Stomach (tissue), 8 donors: ENCODE measurements at regions not wholly inside any gene's neighbourhood (a gene's known extent, or its start where the extent isn't known, plus 50 kb on each side); places are given as distances from the start of the nearest gene placed in this dataset.
"Not testable (repeated sequence)": the region's sequence is repeated elsewhere in the genome, so short reads cannot be mapped to it uniquely, and the experiment has no call there.

Source experiments
- DNase-seq, 2 donors: peaks; one replicate each; pipeline versions ENCODE4 v3.0.0 to v3.0.0-alpha.2; 2013 to 2019
- H3K27ac ChIP-seq, 5 donors: fragments of 200-600 bp in 4 of 5; sonication (generic) in 4 of 5; one replicate each; pipeline ENCODE4 v1.5.1; 2013 to 2019; ENCODE audit warnings: mild to moderate bottlenecking in 1 of 5, moderate library complexity in 1 of 5
- H3K27me3 ChIP-seq, 3 donors: fragments of 200-600 bp; sonication (generic); one replicate each; pipeline ENCODE4 v1.5.1; 2017 to 2019; ENCODE audit warnings: mixed run types in 1 of 3
- H3K36me3 ChIP-seq, 4 donors: fragments of 200-600 bp; sonication (generic); 1 replicate in 3 of 4; 2 replicates in 1 of 4; pipeline ENCODE4 v1.5.1; 2016 to 2019
- H3K4me1 ChIP-seq, 4 donors: fragments of 200-600 bp; sonication (generic); one replicate each; pipeline ENCODE4 v1.5.1; 2016 to 2019
- H3K4me3 ChIP-seq, 4 donors: fragments of 200-600 bp; sonication (generic) in 3 of 4; one replicate each; pipeline ENCODE4 v1.5.1; 2016 to 2019; ENCODE audit warnings: mild to moderate bottlenecking in 1 of 4
- H3K9me3 ChIP-seq, 4 donors: fragments of 200-600 bp; sonication (generic); one replicate each; pipeline ENCODE4 v1.5.1; 2016 to 2019
- EP300 ChIP-seq: sonication (generic); formaldehyde crosslinking; IDR thresholded peaks from one replicate; pipeline ENCODE4 v1.6.1; 2017; ENCODE audit warnings: antibody characterized with exemption
- POLR2A ChIP-seq, 4 donors: fragments of 450-650 bp; IDR thresholded peaks; one replicate each; pipeline ENCODE4 v1.6.1; 2016; ENCODE audit warnings: antibody characterized with exemption in 4 of 4, control low read depth in 2 of 4, mild to moderate bottlenecking in 1 of 4, moderate library complexity in 1 of 4
- POLR2AphosphoS5 ChIP-seq, 3 donors: sonication (generic); formaldehyde crosslinking; IDR thresholded peaks; one replicate each; pipeline ENCODE4 v1.6.1; 2016; ENCODE audit warnings: antibody characterized with exemption in 3 of 3
- WGBS, 5 donors: extraction: QIAGEN DNeasy Blood & Tissue Kit in 3 of 5; methylation state at CpG; one replicate each; pipeline versions ENCODE4 v1.1.5 to v1.1.7; 2013 to 2018; 5-methylcytosine and 5-hydroxymethylcytosine counted together
- intact Hi-C: fragments of 100-400 bp; cut with DNase I; formaldehyde crosslinking; loops from one replicate; pipeline ENCODE4 v1.15.1; 2023; ENCODE audit warnings: low total_unique reads
- TF ChIP-seq, protein P1 (sequence below), 7 experiments: fragments of 450-650 bp in 4 of 7; fragments of 200-600 bp in 3 of 7; sonication (generic) in 3 of 7; IDR thresholded peaks; one replicate each; pipeline ENCODE4 v1.5.1; 2016 to 2019; ENCODE audit warnings: antibody characterized with exemption in 7 of 7, control low read depth in 2 of 7, mild to moderate bottlenecking in 1 of 7
- donor health status: healthy with polysubstance abuse.
- donor health status: Bipolar disorder and iron deficiency.
- donor health status: healthy.

DNA sequence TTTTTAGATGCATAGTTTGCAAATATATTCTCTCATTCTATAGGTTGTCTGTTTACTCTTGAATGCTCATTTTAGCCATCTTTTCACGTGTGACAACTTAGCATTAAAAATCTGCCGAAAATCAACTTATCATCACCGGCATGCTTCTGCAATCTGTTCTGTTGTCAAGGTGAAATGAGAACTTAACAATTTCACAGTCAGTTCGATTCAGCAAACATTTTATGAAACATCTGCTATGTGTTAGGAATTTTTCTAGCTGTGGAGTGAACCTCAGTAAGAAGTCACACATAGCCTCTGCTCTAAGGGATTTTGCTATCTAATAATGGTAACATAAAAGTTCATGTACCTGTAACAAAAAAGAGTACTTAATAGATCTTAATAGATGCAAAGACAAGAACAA lies 256.1 kb downstream of the ZWINT start:
- Histone ChIP-seq H3K4me3 (no peak overlapping the region), H3K36me3 (no peaks in the 10 kb centered on the region), H3K27me3 (no peaks in the 10 kb centered on the region), H3K4me1 (no peaks in the 10 kb centered on the region), H3K27ac (no peak overlapping the region), H3K9me3 (peaks cover 0 to 15% (median 8%) of the 10 kb centered on the region in 4 donors)
- WGBS, 5 donors = 69 to 76% (median 74%) methylated on average over 4 of the region's 4 CpGs
- intact Hi-C loops = no loop called here
- DNase-seq = no peak
- no peak for TF ChIP-seq POLR2A (IDR thresholded peaks at IDR 0.05)
- no peak for TF ChIP-seq EP300
- no peak for TF ChIP-seq POLR2AphosphoS5 (IDR thresholded peaks at IDR 0.05)
- TF ChIP-seq, protein P1, sequence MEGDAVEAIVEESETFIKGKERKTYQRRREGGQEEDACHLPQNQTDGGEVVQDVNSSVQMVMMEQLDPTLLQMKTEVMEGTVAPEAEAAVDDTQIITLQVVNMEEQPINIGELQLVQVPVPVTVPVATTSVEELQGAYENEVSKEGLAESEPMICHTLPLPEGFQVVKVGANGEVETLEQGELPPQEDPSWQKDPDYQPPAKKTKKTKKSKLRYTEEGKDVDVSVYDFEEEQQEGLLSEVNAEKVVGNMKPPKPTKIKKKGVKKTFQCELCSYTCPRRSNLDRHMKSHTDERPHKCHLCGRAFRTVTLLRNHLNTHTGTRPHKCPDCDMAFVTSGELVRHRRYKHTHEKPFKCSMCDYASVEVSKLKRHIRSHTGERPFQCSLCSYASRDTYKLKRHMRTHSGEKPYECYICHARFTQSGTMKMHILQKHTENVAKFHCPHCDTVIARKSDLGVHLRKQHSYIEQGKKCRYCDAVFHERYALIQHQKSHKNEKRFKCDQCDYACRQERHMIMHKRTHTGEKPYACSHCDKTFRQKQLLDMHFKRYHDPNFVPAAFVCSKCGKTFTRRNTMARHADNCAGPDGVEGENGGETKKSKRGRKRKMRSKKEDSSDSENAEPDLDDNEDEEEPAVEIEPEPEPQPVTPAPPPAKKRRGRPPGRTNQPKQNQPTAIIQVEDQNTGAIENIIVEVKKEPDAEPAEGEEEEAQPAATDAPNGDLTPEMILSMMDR (IDR thresholded peaks at IDR 0.05) = no peak

DNA sequence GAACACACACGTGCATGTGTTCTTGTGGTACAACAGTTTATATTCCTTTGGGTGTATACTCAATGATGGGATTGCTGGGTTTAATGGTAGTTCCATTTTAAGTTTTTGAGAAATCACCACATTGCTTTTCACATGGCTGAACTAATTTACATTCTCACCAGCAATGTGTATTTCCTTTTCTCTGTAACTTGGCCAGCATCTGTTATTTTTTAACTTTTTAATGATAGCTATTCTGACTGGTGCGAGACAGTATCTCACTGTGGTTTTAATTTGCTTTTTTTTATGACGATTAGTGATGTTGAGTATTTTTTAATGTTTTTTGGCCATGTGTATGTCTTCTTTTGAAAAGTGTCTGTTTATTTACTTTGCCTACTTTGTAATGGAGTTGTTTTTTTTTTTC lies 256.6 kb downstream of the ZWINT start:
- DNase-seq = no peak
- TF ChIP-seq POLR2A (IDR thresholded peaks at IDR 0.05) = no peak
- TF ChIP-seq, protein P1 (IDR thresholded peaks at IDR 0.05) = no peak
- no peak for TF ChIP-seq EP300
- no peak for TF ChIP-seq POLR2AphosphoS5 (IDR thresholded peaks at IDR 0.05)
- intact Hi-C loops = no loop called here
- Histone ChIP-seq H3K36me3 (no peaks in the 10 kb centered on the region), H3K27ac (no peak overlapping the region), H3K9me3 (peaks cover 0 to 11% (median 4%) of the 10 kb centered on the region in 4 donors), H3K4me1 (no peaks in the 10 kb centered on the region), H3K4me3 (no peak overlapping the region), H3K27me3 (no peaks in the 10 kb centered on the region)
- WGBS, 5 donors = 72 to 88% (median 79%) methylated on average over 3 of the region's 3 CpGs

DNA sequence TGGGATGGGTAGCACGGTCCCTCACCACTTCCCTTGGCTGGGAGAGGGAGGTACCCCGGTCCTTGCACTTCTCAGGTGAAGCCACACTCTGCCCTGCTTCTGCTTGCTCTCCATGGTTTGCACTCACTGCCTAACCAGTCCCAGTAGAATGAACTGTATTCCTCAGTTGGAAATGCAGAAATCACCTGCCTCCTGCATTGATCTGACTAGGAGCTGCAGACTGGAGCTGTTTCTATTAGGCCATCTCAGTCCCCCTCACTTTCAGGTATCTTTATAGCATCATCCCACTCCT lies 264.9 kb downstream of the ZWINT start:
- intact Hi-C loops = no loop called here
- no peaks in the 10 kb centered on the region for H3K4me1 ChIP-seq
- no peak overlapping the region for H3K4me3 ChIP-seq
- H3K27ac ChIP-seq = no peak overlapping the region
- WGBS, 5 donors = 60 to 79% (median 69%) methylated on average over 2 of the region's 2 CpGs; no CpG with 5 or more reads in 1 of the 5 donors
- H3K27me3 ChIP-seq = no peaks in the 10 kb centered on the region
- no peak for TF ChIP-seq POLR2AphosphoS5 (IDR thresholded peaks at IDR 0.05)
- TF ChIP-seq POLR2A (IDR thresholded peaks at IDR 0.05) = no peak
- no peak for TF ChIP-seq EP300
- no peaks in the 10 kb centered on the region for H3K36me3 ChIP-seq
- H3K9me3 ChIP-seq = peaks cover 0 to 16% (median 9%) of the 10 kb centered on the region in 4 donors
- DNase-seq = no peak

DNA sequence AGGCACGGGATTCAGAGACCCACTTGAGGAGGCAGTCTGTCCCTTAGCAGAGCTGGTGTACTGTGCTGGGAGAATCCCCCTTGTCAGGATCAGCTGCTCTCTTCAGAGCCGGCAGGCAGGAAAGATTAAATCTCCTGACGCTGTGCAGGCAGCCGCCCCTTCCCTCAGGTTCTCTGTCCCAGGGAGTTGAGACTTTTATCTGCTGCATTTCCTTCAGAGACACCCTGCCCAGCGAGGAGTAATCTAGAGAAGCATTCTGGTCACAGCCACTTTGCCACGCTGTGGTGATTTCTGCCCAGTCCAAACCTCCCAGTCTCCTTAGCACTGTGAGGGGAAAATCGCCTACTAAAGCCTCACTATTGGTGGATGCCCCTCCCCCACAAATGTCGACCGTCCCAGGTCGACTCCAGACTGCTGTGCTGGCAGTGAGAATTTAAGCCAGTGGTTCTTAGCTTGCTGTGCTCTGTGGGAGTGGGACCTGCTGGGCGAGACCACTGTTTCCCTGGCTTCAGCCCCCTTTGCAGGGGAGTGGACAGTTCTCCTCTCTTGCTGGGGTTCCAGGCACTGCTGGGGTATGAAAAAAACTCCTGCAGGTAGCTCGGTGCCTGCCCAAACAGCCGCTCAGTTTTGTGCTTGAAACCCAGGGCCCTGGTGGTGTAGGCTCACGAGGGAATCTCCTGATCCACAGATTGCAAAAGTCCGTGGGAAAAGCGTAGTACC lies 265.4 kb downstream of the ZWINT start:
- no peaks in the 10 kb centered on the region for H3K27me3 ChIP-seq
- WGBS, 5 donors = 58 to 75% (median 62%) methylated on average over 9 to 16 of the region's 16 CpGs
- H3K4me3 ChIP-seq = no peak overlapping the region
- no peaks in the 10 kb centered on the region for H3K4me1 ChIP-seq
- DNase-seq = no peak
- no peak for TF ChIP-seq POLR2AphosphoS5 (IDR thresholded peaks at IDR 0.05)
- TF ChIP-seq EP300 = no peak
- TF ChIP-seq, protein P1 (IDR thresholded peaks at IDR 0.05) = no peak
- TF ChIP-seq POLR2A (IDR thresholded peaks at IDR 0.05) = no peak
- H3K27ac ChIP-seq = no peak overlapping the region
- intact Hi-C loops = no loop called here
- peaks cover 0 to 21% (median 14%) of the 10 kb centered on the region in 4 donors for H3K9me3 ChIP-seq
- H3K36me3 ChIP-seq = no peaks in the 10 kb centered on the region

DNA sequence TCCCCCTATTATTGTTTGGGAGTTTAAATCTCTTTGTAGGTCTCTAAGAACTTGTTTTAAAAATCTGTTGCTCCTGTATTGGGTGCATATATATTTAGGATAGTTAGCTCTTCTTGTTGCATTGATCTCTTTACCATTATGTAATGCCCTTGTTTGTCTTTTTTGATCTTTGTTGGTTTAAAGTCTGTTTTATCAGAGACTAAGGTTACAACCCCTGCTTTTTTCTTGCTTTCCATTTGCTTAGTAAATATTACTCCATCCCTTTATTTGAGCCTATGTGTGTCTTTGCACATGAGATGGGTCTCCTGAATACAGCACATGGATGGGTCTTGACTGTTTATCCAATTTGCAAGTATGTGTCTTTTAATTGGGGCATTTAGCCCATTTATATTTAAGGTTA lies 267.4 kb downstream of the ZWINT start:
- peaks cover 0 to 30% (median 17%) of the 10 kb centered on the region in 4 donors for H3K9me3 ChIP-seq
- DNase-seq, H3K4me3 ChIP-seq, intact Hi-C loops, H3K4me1 ChIP-seq, H3K27me3 ChIP-seq, H3K36me3 ChIP-seq, H3K27ac ChIP-seq: not testable (repeated sequence)
